ENCODE measurements at regions not wholly inside any gene's neighbourhood (a gene's known extent, or its start where the extent isn't known, plus 50 kb on each side); places are given as distances from the start of the nearest gene placed in this dataset.

- Histone ChIP-seq H3K9me3 (no peaks in the 10 kb centered on the region), H3K27ac (no peak overlapping the region), H3K4me2 (no peak overlapping the region), H3K4me1 (0 out of 3 replicates have a peak, but pooled peaks cover 6% of the 10 kb centered on the region), H3K4me3 (no peak overlapping the region)
- no peak for ATAC-seq
- no peak for DNase-seq (ENCODE audit: low read depth in 1 of 2, low spot score in 1 of 2)
- 96% methylated on average over 1 of the region's 1 CpG for WGBS (ENCODE audit: missing lambda C conversion rate)
- TF ChIP-seq SREBF2 (IDR thresholded peaks at IDR 0.05) = no peak
- no peak for TF ChIP-seq PBX3 (IDR thresholded peaks at IDR 0.05)
- no peak for TF ChIP-seq CHD2 (IDR thresholded peaks at IDR 0.05; ENCODE audit: low read length, partially characterized antibody)
- TF ChIP-seq HOXA7 (CRISPR knock-in tag; IDR thresholded peaks at IDR 0.05) = no peak
- no peak for TF ChIP-seq HMGXB4 (CRISPR knock-in tag; IDR thresholded peaks at IDR 0.05; ENCODE audit: borderline replicate concordance)
- no peak for TF ChIP-seq HDAC2 (IDR thresholded peaks at IDR 0.05)
- TF ChIP-seq JUN (IDR thresholded peaks at IDR 0.05) = no peak
- TF ChIP-seq, protein P1, sequence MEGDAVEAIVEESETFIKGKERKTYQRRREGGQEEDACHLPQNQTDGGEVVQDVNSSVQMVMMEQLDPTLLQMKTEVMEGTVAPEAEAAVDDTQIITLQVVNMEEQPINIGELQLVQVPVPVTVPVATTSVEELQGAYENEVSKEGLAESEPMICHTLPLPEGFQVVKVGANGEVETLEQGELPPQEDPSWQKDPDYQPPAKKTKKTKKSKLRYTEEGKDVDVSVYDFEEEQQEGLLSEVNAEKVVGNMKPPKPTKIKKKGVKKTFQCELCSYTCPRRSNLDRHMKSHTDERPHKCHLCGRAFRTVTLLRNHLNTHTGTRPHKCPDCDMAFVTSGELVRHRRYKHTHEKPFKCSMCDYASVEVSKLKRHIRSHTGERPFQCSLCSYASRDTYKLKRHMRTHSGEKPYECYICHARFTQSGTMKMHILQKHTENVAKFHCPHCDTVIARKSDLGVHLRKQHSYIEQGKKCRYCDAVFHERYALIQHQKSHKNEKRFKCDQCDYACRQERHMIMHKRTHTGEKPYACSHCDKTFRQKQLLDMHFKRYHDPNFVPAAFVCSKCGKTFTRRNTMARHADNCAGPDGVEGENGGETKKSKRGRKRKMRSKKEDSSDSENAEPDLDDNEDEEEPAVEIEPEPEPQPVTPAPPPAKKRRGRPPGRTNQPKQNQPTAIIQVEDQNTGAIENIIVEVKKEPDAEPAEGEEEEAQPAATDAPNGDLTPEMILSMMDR (IDR thresholded peaks at IDR 0.05) = no peak
- no peak for TF ChIP-seq RNF2 (IDR thresholded peaks at IDR 0.05; ENCODE audit: borderline replicate concordance, low read depth)
- TF ChIP-seq GATA3 (IDR thresholded peaks at IDR 0.05; ENCODE audit: borderline replicate concordance) = no peak
- ChIA-PET CTCF (interaction anchor here (1.0 kb wide), 1 partner anchor 246 kb away, joined by 3 read pairs; no protein-coding TSS in a partner anchor), POLR2A (no interaction called here)
- no peak for FAIRE-seq
These were observed 108.8 kb upstream of the CD180 start for GRCh38 chr5:67305401-67305800.

DNA sequence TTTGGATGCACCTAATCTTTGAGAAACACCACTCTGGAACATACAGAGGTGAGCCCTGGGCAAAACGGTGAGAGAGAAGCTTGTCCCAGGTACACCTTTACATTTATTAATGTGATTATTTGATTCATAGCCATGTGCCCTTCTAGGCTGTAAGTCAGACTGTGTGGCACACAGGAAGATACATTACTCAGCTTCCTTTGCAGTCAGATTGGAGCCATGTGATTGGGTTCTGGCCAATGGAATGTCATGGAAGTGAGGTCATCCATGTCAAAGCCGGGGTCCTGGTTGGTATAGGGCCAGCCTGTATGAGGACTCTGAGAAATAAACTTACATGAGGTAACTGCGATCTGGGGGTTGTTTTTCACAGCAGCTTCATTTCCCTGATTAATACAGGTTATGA is 106.8 kb upstream of the CD180 start:
- no peak overlapping the region for H3K4me2 ChIP-seq
- POLR2A ChIA-PET = no interaction called here
- 0 out of 3 replicates have a peak, but pooled peaks cover 6% of the 10 kb centered on the region for H3K4me1 ChIP-seq
- ATAC-seq (no peak), DNase-seq (ENCODE audit: low read depth in 1 of 2, low spot score in 1 of 2) (no peak), FAIRE-seq (no peak)
- 64% methylated on average over 3 of the region's 3 CpGs for WGBS (ENCODE audit: missing lambda C conversion rate)
- TF ChIP-seq ZFP36 (IDR thresholded peaks at IDR 0.05; ENCODE audit: borderline replicate concordance, partially characterized antibody) (no peak), RCOR1 (IDR thresholded peaks at IDR 0.05; ENCODE audit: low read depth, low read length) (no peak), RARB (CRISPR knock-in tag; IDR thresholded peaks at IDR 0.05) (no peak), HOXB5 (CRISPR knock-in tag; IDR thresholded peaks at IDR 0.05) (no peak), TFCP2L1 (CRISPR knock-in tag; IDR thresholded peaks at IDR 0.05) (no peak), CHD4 (IDR thresholded peaks at IDR 0.05; ENCODE audit: borderline replicate concordance) (no peak), JUNB (IDR thresholded peaks at IDR 0.05) (no peak), HEYL (CRISPR knock-in tag; IDR thresholded peaks at IDR 0.05) (no peak), KDM5A (IDR thresholded peaks at IDR 0.05) (no peak), MAZ (IDR thresholded peaks at IDR 0.05; ENCODE audit: borderline replicate concordance, low read depth, low read length) (no peak), KDM1A (IDR thresholded peaks at IDR 0.05; ENCODE audit: low read depth) (no peak), HDAC2 (IDR thresholded peaks at IDR 0.05) (no peak), NFE2L2 (conservative IDR thresholded peaks at IDR 0.05; ENCODE audit: low read length) (no peak), ESRRA (IDR thresholded peaks at IDR 0.05; ENCODE audit: borderline replicate concordance, low read length) (no peak), TP53 (CRISPR knock-in tag; IDR thresholded peaks at IDR 0.05) (no peak), NPAS2 (CRISPR knock-in tag; IDR thresholded peaks at IDR 0.05; ENCODE audit: borderline replicate concordance) (no peak), HMGXB4 (CRISPR knock-in tag; IDR thresholded peaks at IDR 0.05; ENCODE audit: borderline replicate concordance) (no peak)
- TF ChIP-seq, protein P2, sequence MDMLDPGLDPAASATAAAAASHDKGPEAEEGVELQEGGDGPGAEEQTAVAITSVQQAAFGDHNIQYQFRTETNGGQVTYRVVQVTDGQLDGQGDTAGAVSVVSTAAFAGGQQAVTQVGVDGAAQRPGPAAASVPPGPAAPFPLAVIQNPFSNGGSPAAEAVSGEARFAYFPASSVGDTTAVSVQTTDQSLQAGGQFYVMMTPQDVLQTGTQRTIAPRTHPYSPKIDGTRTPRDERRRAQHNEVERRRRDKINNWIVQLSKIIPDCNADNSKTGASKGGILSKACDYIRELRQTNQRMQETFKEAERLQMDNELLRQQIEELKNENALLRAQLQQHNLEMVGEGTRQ (IDR thresholded peaks at IDR 0.05) = no peak
- CTCF ChIA-PET = interaction anchor here (1.0 kb wide), 2 partner anchors 94 to 489 kb away, joined by 3 read pairs; no protein-coding TSS in a partner anchor
- H3K4me3 ChIP-seq = no peak overlapping the region
- no peaks in the 10 kb centered on the region for H3K9me3 ChIP-seq
- no peak overlapping the region for H3K27ac ChIP-seq
